ENCODE measurements at regions not wholly inside any gene's neighbourhood (a gene's known extent, or its start where the extent isn't known, plus 50 kb on each side); places are given as distances from the start of the nearest gene placed in this dataset.

GRCh38 chrX:120692319-120692718, 62.5 kb upstream of the C1GALT1C1 start:
- DNase-seq (ENCODE audit: low read depth), result no peak
- TF ChIP-seq CTCF (conservative IDR thresholded peaks at IDR 0.05; ENCODE audit: control insufficient read depth, insufficient read depth, low read depth, low read length), result no peak
- H3K4me3 ChIP-seq (ENCODE audit: control insufficient read depth, low read depth, low read length), result no peak overlapping the region

- no peak for DNase-seq (ENCODE audit: low read depth)
- TF ChIP-seq CTCF (conservative IDR thresholded peaks at IDR 0.05; ENCODE audit: control insufficient read depth, insufficient read depth, low read depth, low read length), result no peak
- no peak overlapping the region for H3K4me3 ChIP-seq (ENCODE audit: control insufficient read depth, low read depth, low read length)
Measured at GRCh38 chrX:120690941-120691340, 61.1 kb upstream of the C1GALT1C1 start.

- no peak for TF ChIP-seq CTCF (conservative IDR thresholded peaks at IDR 0.05; ENCODE audit: control insufficient read depth, insufficient read depth, low read depth, low read length)
- DNase-seq (ENCODE audit: low read depth), result peak; percentile 46
- no peak overlapping the region for H3K4me3 ChIP-seq (ENCODE audit: control insufficient read depth, low read depth, low read length)
Measured at GRCh38 chrX:120690344-120690743, 60.5 kb upstream of the C1GALT1C1 start.

- no peak overlapping the region for H3K4me3 ChIP-seq (ENCODE audit: control insufficient read depth, low read depth, low read length)
- DNase-seq (ENCODE audit: low read depth), result no peak
- no peak for TF ChIP-seq CTCF (conservative IDR thresholded peaks at IDR 0.05; ENCODE audit: control insufficient read depth, insufficient read depth, low read depth, low read length)
Measured at GRCh38 chrX:120680090-120680489, 50.2 kb upstream of the C1GALT1C1 start.

Data from fibroblast of mammary gland (primary cell).